ENCODE measurements at regions not wholly inside any gene's neighbourhood (a gene's known extent, or its start where the extent isn't known, plus 50 kb on each side); places are given as distances from the start of the nearest gene placed in this dataset.
A peak's percentile ranks its signal among the peaks of the same experiment; 100 is the strongest.
"Not testable (repeated sequence)": the region's sequence is repeated elsewhere in the genome, so short reads cannot be mapped to it uniquely, and the experiment has no call there.

GRCh38 chr20:41693136-41693979 is 75.2 kb upstream of the CHD6 start:
- DNase-seq (ENCODE audit: low read depth) = peak; percentile 62
- peak overlapping the region; percentile 96 for H3K4me3 ChIP-seq (ENCODE audit: control insufficient read depth, low read depth, low read length)
- peak; percentile 33 for TF ChIP-seq CTCF (IDR thresholded peaks at IDR 0.05; ENCODE audit: control insufficient read depth, insufficient read depth, low read depth, low read length, missing control alignments)

GRCh38 chr20:41692479-41693135 is 74.4 kb upstream of the CHD6 start:
- peak overlapping the region; percentile 96 for H3K4me3 ChIP-seq (ENCODE audit: control insufficient read depth, low read depth, low read length)
- no peak for TF ChIP-seq CTCF (IDR thresholded peaks at IDR 0.05; ENCODE audit: control insufficient read depth, insufficient read depth, low read depth, low read length, missing control alignments)
- no peak for DNase-seq (ENCODE audit: low read depth)

- H3K4me3 ChIP-seq (ENCODE audit: control insufficient read depth, low read depth, low read length) = no peak overlapping the region
- no peak for DNase-seq (ENCODE audit: low read depth)
- TF ChIP-seq CTCF (IDR thresholded peaks at IDR 0.05; ENCODE audit: control insufficient read depth, insufficient read depth, low read depth, low read length, missing control alignments) = no peak
These were observed 73.3 kb upstream of the CHD6 start for GRCh38 chr20:41691443-41691842.

- no peak for DNase-seq (ENCODE audit: low read depth)
- H3K4me3 ChIP-seq (ENCODE audit: control insufficient read depth, low read depth, low read length) = no peak overlapping the region
- no peak for TF ChIP-seq CTCF (IDR thresholded peaks at IDR 0.05; ENCODE audit: control insufficient read depth, insufficient read depth, low read depth, low read length, missing control alignments)
These were observed 72.5 kb upstream of the CHD6 start for GRCh38 chr20:41690702-41691101.

GRCh38 chr20:41686961-41687360 is 68.8 kb upstream of the CHD6 start:
- DNase-seq (ENCODE audit: low read depth) = no peak
- H3K4me3 ChIP-seq (ENCODE audit: control insufficient read depth, low read depth, low read length) = no peak overlapping the region
- TF ChIP-seq CTCF (IDR thresholded peaks at IDR 0.05; ENCODE audit: control insufficient read depth, insufficient read depth, low read depth, low read length, missing control alignments) = no peak

GRCh38 chr20:41685145-41685544 is 67.0 kb upstream of the CHD6 start:
- not testable (repeated sequence) for H3K4me3 ChIP-seq (ENCODE audit: control insufficient read depth, low read depth, low read length); DNase-seq (ENCODE audit: low read depth)

- DNase-seq (ENCODE audit: low read depth) = no peak
These were observed 60.6 kb upstream of the CHD6 start for GRCh38 chr20:41678799-41679198.

More at GRCh38 chr20:41678799-41679198, 60.6 kb upstream of the CHD6 start:
- no peak overlapping the region for H3K4me3 ChIP-seq (ENCODE audit: control insufficient read depth, low read depth, low read length)
- TF ChIP-seq CTCF (IDR thresholded peaks at IDR 0.05; ENCODE audit: control insufficient read depth, insufficient read depth, low read depth, low read length, missing control alignments) = no peak

Measured in AG09309 (cell line).